ENCODE measurements at regions not wholly inside any gene's neighbourhood (a gene's known extent, or its start where the extent isn't known, plus 50 kb on each side); places are given as distances from the start of the nearest gene placed in this dataset.

- WGBS = 59% methylated on average over 1 of the region's 1 CpG
- Histone ChIP-seq H3K9ac (ENCODE audit: low read depth in 1 of 2, low read length in 2 of 2) (no peak overlapping the region), H3K9me3 (ENCODE audit: control insufficient read depth in 4 of 4, low read length in 3 of 4) (no peaks in the 10 kb centered on the region), H3K4me3 (ENCODE audit: low read depth in 1 of 3, low read length in 3 of 3) (no peak overlapping the region), H3K36me3 (ENCODE audit: control insufficient read depth in 4 of 4, insufficient read depth in 3 of 4, low read depth in 1 of 4, low read length in 3 of 4) (no peaks in the 10 kb centered on the region), H3K27ac (ENCODE audit: low read depth in 1 of 2, low read length in 2 of 2) (no peak overlapping the region), H3K4me1 (ENCODE audit: control insufficient read depth in 4 of 4, insufficient read depth in 4 of 4, low read length in 3 of 4) (no peaks in the 10 kb centered on the region), H3K27me3 (ENCODE audit: control insufficient read depth in 4 of 4, insufficient read depth in 4 of 4, low read length in 3 of 4) (no peaks in the 10 kb centered on the region)
- DNase-seq (ENCODE audit: low spot score) = no peak
- TF ChIP-seq JUND (IDR thresholded peaks at IDR 0.05) = no peak
- no peak for TF ChIP-seq EGR1 (IDR thresholded peaks at IDR 0.05; ENCODE audit: low read depth in 2 of 2)
Measured at GRCh38 chr4:111108153-111108552, 485.3 kb upstream of the PITX2 start.

GRCh38 chr4:111113591-111113990, 490.7 kb upstream of the PITX2 start:
- no peak overlapping the region for H3K27ac ChIP-seq (ENCODE audit: low read depth in 1 of 2, low read length in 2 of 2)
- H3K9me3 ChIP-seq (ENCODE audit: control insufficient read depth in 4 of 4, low read length in 3 of 4) = no peaks in the 10 kb centered on the region
- H3K27me3 ChIP-seq (ENCODE audit: control insufficient read depth in 4 of 4, insufficient read depth in 4 of 4, low read length in 3 of 4) = no peaks in the 10 kb centered on the region
- no peak overlapping the region for H3K4me3 ChIP-seq (ENCODE audit: low read depth in 1 of 3, low read length in 3 of 3)
- WGBS = 80% methylated on average over 3 of the region's 3 CpGs
- TF ChIP-seq CTCF (IDR thresholded peaks at IDR 0.05; ENCODE audit: low read depth, low read length, missing input control) = no peak
- no peak for TF ChIP-seq FOXA2 (IDR thresholded peaks at IDR 0.05)
- no peak for TF ChIP-seq JUND (IDR thresholded peaks at IDR 0.05)
- no peak for TF ChIP-seq SP1 (IDR thresholded peaks at IDR 0.05)
- no peak for TF ChIP-seq RAD21 (IDR thresholded peaks at IDR 0.05)
- DNase-seq (ENCODE audit: low spot score) = no peak
- no peaks in the 10 kb centered on the region for H3K4me1 ChIP-seq (ENCODE audit: control insufficient read depth in 4 of 4, insufficient read depth in 4 of 4, low read length in 3 of 4)
- H3K36me3 ChIP-seq (ENCODE audit: control insufficient read depth in 4 of 4, insufficient read depth in 3 of 4, low read depth in 1 of 4, low read length in 3 of 4) = no peaks in the 10 kb centered on the region
- no peak overlapping the region for H3K9ac ChIP-seq (ENCODE audit: low read depth in 1 of 2, low read length in 2 of 2)

- no peaks in the 10 kb centered on the region for H3K27me3 ChIP-seq (ENCODE audit: control insufficient read depth in 4 of 4, insufficient read depth in 4 of 4, low read length in 3 of 4)
- H3K9me3 ChIP-seq (ENCODE audit: control insufficient read depth in 4 of 4, low read length in 3 of 4) = no peaks in the 10 kb centered on the region
- H3K4me1 ChIP-seq (ENCODE audit: control insufficient read depth in 4 of 4, insufficient read depth in 4 of 4, low read length in 3 of 4) = no peaks in the 10 kb centered on the region
- no peak overlapping the region for H3K27ac ChIP-seq (ENCODE audit: low read depth in 1 of 2, low read length in 2 of 2)
- no peaks in the 10 kb centered on the region for H3K36me3 ChIP-seq (ENCODE audit: control insufficient read depth in 4 of 4, insufficient read depth in 3 of 4, low read depth in 1 of 4, low read length in 3 of 4)
- no peak overlapping the region for H3K4me3 ChIP-seq (ENCODE audit: low read depth in 1 of 3, low read length in 3 of 3)
- 70% methylated on average over 4 of the region's 4 CpGs for WGBS
- TF ChIP-seq TAF1 (conservative IDR thresholded peaks at IDR 0.05) = no peak
- TF ChIP-seq NR2F2 (IDR thresholded peaks at IDR 0.05) = no peak
- TF ChIP-seq SP1 (IDR thresholded peaks at IDR 0.05) = no peak
- TF ChIP-seq ZBTB33 (IDR thresholded peaks at IDR 0.05) = no peak
- TF ChIP-seq FOXA2 (IDR thresholded peaks at IDR 0.05) = no peak
- no peak for TF ChIP-seq CTCF (IDR thresholded peaks at IDR 0.05; ENCODE audit: low read depth, low read length, missing input control)
- TF ChIP-seq RXRA (IDR thresholded peaks at IDR 0.05) = no peak
- TF ChIP-seq HNF4A (conservative IDR thresholded peaks at IDR 0.05) = no peak
- no peak for TF ChIP-seq GABPA (IDR thresholded peaks at IDR 0.05 in 1 of 2, conservative IDR thresholded peaks at IDR 0.05 in 1 of 2)
- no peak for DNase-seq (ENCODE audit: low spot score)
- H3K9ac ChIP-seq (ENCODE audit: low read depth in 1 of 2, low read length in 2 of 2) = no peak overlapping the region
Measured at GRCh38 chr4:111115881-111116280, 493.0 kb upstream of the PITX2 start.

All from liver (tissue), 8 donors.